Ascending aorta (tissue), 2 donors: ENCODE measurements at regions not wholly inside any gene's neighbourhood (a gene's known extent, or its start where the extent isn't known, plus 50 kb on each side); places are given as distances from the start of the nearest gene placed in this dataset.

Source experiments
- DNase-seq, 2 donors: peaks; one replicate each; pipeline ENCODE4 v3.0.0-alpha.2; 2019; ENCODE audit warnings: low spot score in 2 of 2
- H3K27ac ChIP-seq, 2 donors: fragments of 200-600 bp; sonication (generic); one replicate each; pipeline ENCODE4 v1.5.1; 2016 to 2017; ENCODE audit warnings: mild to moderate bottlenecking in 1 of 2
- H3K27me3 ChIP-seq: fragments of 200-600 bp; sonication (generic); one replicate; pipeline ENCODE4 v1.5.1; 2017
- H3K36me3 ChIP-seq, 2 donors: fragments of 200-600 bp; sonication (generic); one replicate each; pipeline ENCODE4 v1.5.1; 2016
- H3K4me1 ChIP-seq, 2 donors: fragments of 200-600 bp; sonication (generic); one replicate each; pipeline ENCODE4 v1.5.1; 2016 to 2017; ENCODE audit warnings: mild to moderate bottlenecking in 1 of 2
- H3K4me3 ChIP-seq, 2 donors: fragments of 200-600 bp; sonication (generic); one replicate each; pipeline ENCODE4 v1.5.1; 2016 to 2017; ENCODE audit warnings: mild to moderate bottlenecking in 1 of 2
- H3K9me3 ChIP-seq, 2 donors: fragments of 200-600 bp; sonication (generic); one replicate each; pipeline ENCODE4 v1.5.1; 2016
- intact Hi-C: fragments of 100-400 bp; cut with DNase I; formaldehyde crosslinking; loops from one replicate; pipeline ENCODE4 v1.15.1; 2023
- TF ChIP-seq, protein P1 (sequence below), 3 experiments: fragments of 200-600 bp in 2 of 3; fragments of 450-650 bp in 1 of 3; sonication (generic) in 2 of 3; IDR thresholded peaks; one replicate each; pipeline ENCODE4 v1.5.1; 2016 to 2019; ENCODE audit warnings: antibody characterized with exemption in 3 of 3, mild to moderate bottlenecking in 1 of 3, moderate library complexity in 1 of 3

DNA sequence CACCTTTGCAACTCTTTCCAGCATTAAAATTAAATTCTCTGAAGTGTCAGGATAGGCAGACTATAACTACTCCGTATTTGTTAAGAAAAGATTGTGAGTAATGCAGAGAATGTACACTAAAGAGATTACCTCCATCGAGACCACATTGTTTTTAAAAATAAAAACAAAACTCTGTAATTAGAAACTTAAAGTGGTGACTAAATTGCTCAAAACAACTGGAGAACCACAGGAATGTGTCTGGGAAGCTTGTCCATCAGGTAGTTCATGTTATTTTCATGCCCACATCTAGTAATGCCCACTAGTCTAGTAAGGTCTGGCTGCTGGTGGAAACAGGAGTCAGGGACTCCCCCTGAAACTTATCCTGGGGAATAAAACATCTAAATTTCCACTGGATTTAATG lies 103.0 kb upstream of the FOXQ1 start:
- Histone ChIP-seq H3K9me3 (no peaks in the 10 kb centered on the region), H3K36me3 (no peaks in the 10 kb centered on the region), H3K27ac (no peak overlapping the region), H3K4me1 (no peaks in the 10 kb centered on the region), H3K4me3 (no peak overlapping the region), H3K27me3 (no peaks in the 10 kb centered on the region)
- TF ChIP-seq, protein P1, sequence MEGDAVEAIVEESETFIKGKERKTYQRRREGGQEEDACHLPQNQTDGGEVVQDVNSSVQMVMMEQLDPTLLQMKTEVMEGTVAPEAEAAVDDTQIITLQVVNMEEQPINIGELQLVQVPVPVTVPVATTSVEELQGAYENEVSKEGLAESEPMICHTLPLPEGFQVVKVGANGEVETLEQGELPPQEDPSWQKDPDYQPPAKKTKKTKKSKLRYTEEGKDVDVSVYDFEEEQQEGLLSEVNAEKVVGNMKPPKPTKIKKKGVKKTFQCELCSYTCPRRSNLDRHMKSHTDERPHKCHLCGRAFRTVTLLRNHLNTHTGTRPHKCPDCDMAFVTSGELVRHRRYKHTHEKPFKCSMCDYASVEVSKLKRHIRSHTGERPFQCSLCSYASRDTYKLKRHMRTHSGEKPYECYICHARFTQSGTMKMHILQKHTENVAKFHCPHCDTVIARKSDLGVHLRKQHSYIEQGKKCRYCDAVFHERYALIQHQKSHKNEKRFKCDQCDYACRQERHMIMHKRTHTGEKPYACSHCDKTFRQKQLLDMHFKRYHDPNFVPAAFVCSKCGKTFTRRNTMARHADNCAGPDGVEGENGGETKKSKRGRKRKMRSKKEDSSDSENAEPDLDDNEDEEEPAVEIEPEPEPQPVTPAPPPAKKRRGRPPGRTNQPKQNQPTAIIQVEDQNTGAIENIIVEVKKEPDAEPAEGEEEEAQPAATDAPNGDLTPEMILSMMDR (IDR thresholded peaks at IDR 0.05) = no peak
- DNase-seq = no peak
- intact Hi-C loops = no loop called here

DNA sequence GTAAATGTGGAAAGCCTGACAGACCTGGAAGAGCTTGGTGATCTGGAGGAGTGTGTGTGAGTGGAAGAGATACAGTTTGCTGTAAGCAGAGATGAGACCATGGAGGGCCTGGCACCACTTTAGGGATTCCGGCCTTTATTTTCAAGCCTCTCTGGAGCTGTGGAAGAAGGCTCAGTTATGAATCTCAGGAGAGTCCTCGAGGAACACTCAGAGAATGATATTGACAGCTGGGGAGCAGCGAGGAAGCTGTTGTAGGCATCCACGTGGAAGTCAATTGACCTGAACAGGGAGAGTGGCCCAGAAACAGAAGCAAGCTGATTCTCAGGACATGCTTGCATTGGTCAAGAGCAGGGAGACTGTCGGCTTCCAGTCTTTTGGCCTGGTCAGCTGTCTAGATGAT lies 108.4 kb upstream of the FOXQ1 start:
- no peaks in the 10 kb centered on the region for H3K27me3 ChIP-seq
- TF ChIP-seq, protein P1 (IDR thresholded peaks at IDR 0.05) = no peak
- DNase-seq = no peak
- H3K27ac ChIP-seq = no peak overlapping the region
- H3K4me1 ChIP-seq = no peaks in the 10 kb centered on the region
- intact Hi-C loops = no loop called here
- no peaks in the 10 kb centered on the region for H3K36me3 ChIP-seq
- no peak overlapping the region for H3K4me3 ChIP-seq
- no peaks in the 10 kb centered on the region for H3K9me3 ChIP-seq

DNA sequence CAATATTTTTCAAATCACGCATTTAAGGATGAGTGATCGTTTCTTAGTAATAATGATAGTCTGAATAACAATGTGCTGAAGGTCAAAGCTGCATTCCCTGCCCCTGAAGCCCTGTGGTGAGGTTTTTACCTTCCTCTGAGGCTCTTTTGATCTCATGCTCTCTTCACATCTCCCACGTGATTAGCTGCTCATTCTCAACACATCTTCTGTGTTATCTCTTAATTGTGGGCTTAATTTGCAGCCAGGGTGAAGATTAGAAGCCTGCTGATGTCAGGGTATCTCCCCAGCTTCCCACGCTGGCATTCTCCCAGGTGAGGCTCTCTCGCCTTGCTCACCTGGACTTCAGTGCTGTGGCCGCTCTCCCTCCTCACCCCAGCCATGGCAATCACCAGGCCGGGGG lies 109.7 kb upstream of the FOXQ1 start:
- no peaks in the 10 kb centered on the region for H3K36me3 ChIP-seq
- no peaks in the 10 kb centered on the region for H3K4me1 ChIP-seq
- DNase-seq = no peak
- H3K4me3 ChIP-seq = no peak overlapping the region
- H3K27me3 ChIP-seq = no peaks in the 10 kb centered on the region
- intact Hi-C loops = no loop called here
- no peaks in the 10 kb centered on the region for H3K9me3 ChIP-seq
- no peak overlapping the region for H3K27ac ChIP-seq
- TF ChIP-seq, protein P1 (IDR thresholded peaks at IDR 0.05) = no peak

DNA sequence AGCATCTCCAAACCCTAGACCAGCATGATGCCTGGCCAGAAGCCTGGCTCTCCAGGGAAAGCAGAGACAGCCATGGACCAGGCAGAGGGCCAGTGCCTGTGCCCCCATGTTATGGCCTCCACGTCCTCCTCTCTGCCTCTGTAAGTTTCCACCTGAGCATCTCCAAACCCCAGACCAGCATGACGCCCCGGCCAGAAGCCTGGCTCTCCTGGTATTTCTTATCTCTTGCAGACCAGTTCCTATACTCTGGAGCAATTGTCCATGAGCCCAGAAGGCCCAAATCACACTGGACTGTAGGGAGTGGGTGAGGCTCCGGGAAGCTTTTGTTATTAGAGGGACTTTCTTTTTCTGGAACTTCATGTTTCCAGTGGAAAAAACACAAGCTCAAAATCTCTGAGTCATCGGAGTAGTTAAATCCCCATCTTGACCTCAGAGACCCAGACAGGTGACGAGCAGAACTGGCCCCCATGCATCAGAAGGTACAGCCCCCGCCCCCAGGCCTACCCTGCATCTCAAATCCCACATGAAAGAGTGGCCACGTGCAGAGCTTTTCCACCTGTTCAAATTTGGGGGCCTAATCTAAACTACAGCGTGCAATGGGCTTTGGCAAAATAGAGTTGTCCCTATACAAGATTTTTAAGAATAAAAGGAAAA lies 110.2 kb upstream of the FOXQ1 start:
- intact Hi-C loops = no loop called here
- H3K4me1 ChIP-seq = no peaks in the 10 kb centered on the region
- TF ChIP-seq, protein P1 (IDR thresholded peaks at IDR 0.05) = no peak
- no peaks in the 10 kb centered on the region for H3K27me3 ChIP-seq
- no peaks in the 10 kb centered on the region for H3K9me3 ChIP-seq
- H3K36me3 ChIP-seq = no peaks in the 10 kb centered on the region
- DNase-seq = no peak
- H3K4me3 ChIP-seq = no peak overlapping the region
- H3K27ac ChIP-seq = no peak overlapping the region

DNA sequence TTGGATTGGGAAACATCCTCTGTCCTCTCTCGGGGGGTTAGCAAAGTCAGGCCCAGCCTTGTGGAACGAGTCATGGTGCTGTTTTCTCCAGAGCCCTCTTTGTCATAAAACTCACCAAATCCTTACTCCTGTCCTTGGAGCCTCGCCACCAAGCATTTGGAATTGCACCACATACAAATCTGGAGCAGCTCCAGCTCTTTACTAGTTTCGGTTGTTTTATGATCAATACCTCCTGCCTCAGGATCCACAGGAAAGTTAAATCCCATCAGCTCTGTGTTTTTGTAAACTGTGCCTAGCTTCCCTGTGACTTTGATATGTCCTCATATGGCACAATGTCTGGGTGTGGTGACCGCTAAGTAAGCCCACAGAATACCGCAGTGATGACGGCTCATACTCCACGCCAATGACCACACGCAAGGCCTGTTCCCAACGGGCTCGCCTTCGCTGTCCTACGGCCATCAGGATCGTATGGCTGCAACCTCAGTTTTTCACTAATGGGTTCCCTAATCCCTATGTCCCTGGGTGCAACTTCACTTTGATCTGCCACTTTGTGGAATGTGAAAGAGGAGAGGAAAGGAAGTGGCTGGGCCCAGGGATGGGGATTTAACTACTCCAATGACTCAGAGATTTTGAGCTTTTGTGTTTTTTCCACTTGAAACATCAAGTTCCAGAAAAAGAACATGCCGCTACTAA lies 111.3 kb upstream of the FOXQ1 start:
- Histone ChIP-seq H3K36me3 (no peaks in the 10 kb centered on the region), H3K27ac (no peak overlapping the region), H3K9me3 (no peaks in the 10 kb centered on the region), H3K4me3 (no peak overlapping the region), H3K27me3 (no peaks in the 10 kb centered on the region), H3K4me1 (no peaks in the 10 kb centered on the region)
- no peak for DNase-seq
- intact Hi-C loops = no loop called here
- TF ChIP-seq, protein P1 (IDR thresholded peaks at IDR 0.05) = no peak
